CD14-positive monocyte (primary cell): ENCODE measurements at regions not wholly inside any gene's neighbourhood (a gene's known extent, or its start where the extent isn't known, plus 50 kb on each side); places are given as distances from the start of the nearest gene placed in this dataset.

Experiments
- DNase-seq, 3 donors: peaks; one replicate each; pipeline ENCODE4 v3.0.0-alpha.2; 2011 to 2022
- H2AFZ ChIP-seq: 2 replicates; pipeline ENCODE4 v1.6.0; 2012; ENCODE audit warnings: mild to moderate bottlenecking, low read depth, low read length, inconsistent platforms; ENCODE audit not compliant: insufficient read depth, poor library complexity, severe bottlenecking
- H3K27ac ChIP-seq, 2 donors: 1 replicate in 1 of 2; 2 replicates in 1 of 2; pipeline ENCODE4 v1.5.1; 2012 to 2013; ENCODE audit warnings: low read length in 2 of 2, control low read depth in 1 of 2, inconsistent platforms in 1 of 2, low read depth in 1 of 2, mild to moderate bottlenecking in 1 of 2
- H3K27me3 ChIP-seq, 2 donors: one replicate each; pipeline versions ENCODE4 v1.6.0 to v1.6.1; 2011 to 2013; ENCODE audit warnings: low read length in 2 of 2; ENCODE audit not compliant: control insufficient read depth in 2 of 2, insufficient read depth in 2 of 2
- H3K36me3 ChIP-seq, 2 donors: replicated peaks in 1 of 2; 1 replicate in 1 of 2; 2 replicates in 1 of 2; pipeline versions ENCODE4 v1.5.1 to v1.6.1; 2012 to 2013; ENCODE audit warnings: low read length in 2 of 2, control low read depth in 1 of 2, inconsistent platforms in 1 of 2, mild to moderate bottlenecking in 1 of 2; ENCODE audit not compliant: insufficient read depth in 2 of 2, control insufficient read depth in 1 of 2
- H3K4me1 ChIP-seq, 2 donors: 1 replicate in 1 of 2; 2 replicates in 1 of 2; pipeline versions ENCODE4 v1.5.1 to v1.6.1; 2012 to 2013; ENCODE audit warnings: low read length in 2 of 2, control low read depth in 1 of 2, inconsistent platforms in 1 of 2, mild to moderate bottlenecking in 1 of 2, moderate library complexity in 1 of 2; ENCODE audit not compliant: insufficient read depth in 2 of 2, control insufficient read depth in 1 of 2
- H3K4me2 ChIP-seq: replicated peaks from 2 replicates; pipeline ENCODE3; 2012; ENCODE audit warnings: low read length, moderate library complexity, mild to moderate bottlenecking; ENCODE audit not compliant: poor library complexity, severe bottlenecking; ENCODE audit errors: extremely low read depth
- H3K4me3 ChIP-seq, 3 experiments: fragments of 200-600 bp in 1 of 3; sonication (generic) in 1 of 3; replicated peaks in 1 of 3; 1 replicate in 2 of 3; 2 replicates in 1 of 3; pipeline ENCODE4 v1.5.1; 2011 to 2013; ENCODE audit warnings: low read length in 3 of 3, mild to moderate bottlenecking in 3 of 3, control low read depth in 2 of 3, low read depth in 2 of 3, inconsistent platforms in 1 of 3, moderate library complexity in 1 of 3
- H3K79me2 ChIP-seq: 2 replicates; pipeline ENCODE4 v1.6.0; 2012; ENCODE audit warnings: mild to moderate bottlenecking, control low read depth, inconsistent platforms, low read length, moderate library complexity; ENCODE audit not compliant: insufficient read depth
- H3K9ac ChIP-seq: 2 replicates; pipeline ENCODE4 v1.6.0; 2017; ENCODE audit warnings: low read length, mild to moderate bottlenecking; ENCODE audit not compliant: insufficient read depth, poor library complexity, severe bottlenecking
- H3K9me3 ChIP-seq, 2 donors: replicated peaks in 1 of 2; 1 replicate in 1 of 2; 2 replicates in 1 of 2; pipeline versions ENCODE4 v1.5.1 to v1.6.1; 2012 to 2013; ENCODE audit warnings: low read length in 2 of 2, control low read depth in 1 of 2; ENCODE audit not compliant: control insufficient read depth in 1 of 2, insufficient read depth in 1 of 2
- H4K20me1 ChIP-seq: 2 replicates; pipeline ENCODE4 v1.6.0; 2012; ENCODE audit warnings: mild to moderate bottlenecking, low read length, control low read depth, moderate library complexity; ENCODE audit not compliant: insufficient read depth
- H3K27ac Mint-ChIP-seq, 7 donors: one replicate each; pipeline ENCODE4 v1.8.0; 2020; ENCODE audit warnings: mild to moderate bottlenecking in 7 of 7, mixed read lengths in 7 of 7, moderate library complexity in 6 of 7, inconsistent platforms in 2 of 7
- H3K27me3 Mint-ChIP-seq, 3 donors: one replicate each; pipeline ENCODE4 v1.8.0; 2021 to 2022; ENCODE audit warnings: low read depth in 3 of 3, mild to moderate bottlenecking in 3 of 3, mixed read lengths in 3 of 3, moderate library complexity in 3 of 3, inconsistent platforms in 1 of 3
- H3K36me3 Mint-ChIP-seq, 2 donors: one replicate each; pipeline ENCODE4 v1.8.0; 2020; ENCODE audit warnings: mixed read lengths in 2 of 2, inconsistent platforms in 1 of 2, mild to moderate bottlenecking in 1 of 2
- H3K4me1 Mint-ChIP-seq: one replicate; pipeline ENCODE4 v1.8.0; 2020; ENCODE audit warnings: mild to moderate bottlenecking, mixed read lengths
- H3K4me3 Mint-ChIP-seq, 2 donors: one replicate each; pipeline ENCODE4 v1.8.0; 2020; ENCODE audit warnings: mild to moderate bottlenecking in 2 of 2, mixed read lengths in 2 of 2, moderate library complexity in 1 of 2
- H3K9me3 Mint-ChIP-seq, 7 donors: one replicate each; pipeline ENCODE4 v1.8.0; 2020 to 2022; ENCODE audit warnings: mixed read lengths in 7 of 7, mild to moderate bottlenecking in 6 of 7, moderate library complexity in 6 of 7, inconsistent platforms in 2 of 7
- WGBS: methylation state at CpG from one replicate; pipeline ENCODE4 v1.1.5; 2013; ENCODE audit warnings: missing lambda C conversion rate; ENCODE audit not compliant: insufficient coverage; 5-methylcytosine and 5-hydroxymethylcytosine counted together
- intact Hi-C, 2 donors: fragments of 100-400 bp; cut with micrococcal nuclease; formaldehyde crosslinking; loops; one replicate each; pipeline versions ENCODE4 v1.15.0 to v1.15.1; 2023
- TF ChIP-seq, protein P1 (sequence below): fragments of 200-600 bp; IDR thresholded peaks from one replicate; pipeline ENCODE4 v1.8.0; 2022; ENCODE audit warnings: antibody characterized with exemption, mild to moderate bottlenecking

DNA sequence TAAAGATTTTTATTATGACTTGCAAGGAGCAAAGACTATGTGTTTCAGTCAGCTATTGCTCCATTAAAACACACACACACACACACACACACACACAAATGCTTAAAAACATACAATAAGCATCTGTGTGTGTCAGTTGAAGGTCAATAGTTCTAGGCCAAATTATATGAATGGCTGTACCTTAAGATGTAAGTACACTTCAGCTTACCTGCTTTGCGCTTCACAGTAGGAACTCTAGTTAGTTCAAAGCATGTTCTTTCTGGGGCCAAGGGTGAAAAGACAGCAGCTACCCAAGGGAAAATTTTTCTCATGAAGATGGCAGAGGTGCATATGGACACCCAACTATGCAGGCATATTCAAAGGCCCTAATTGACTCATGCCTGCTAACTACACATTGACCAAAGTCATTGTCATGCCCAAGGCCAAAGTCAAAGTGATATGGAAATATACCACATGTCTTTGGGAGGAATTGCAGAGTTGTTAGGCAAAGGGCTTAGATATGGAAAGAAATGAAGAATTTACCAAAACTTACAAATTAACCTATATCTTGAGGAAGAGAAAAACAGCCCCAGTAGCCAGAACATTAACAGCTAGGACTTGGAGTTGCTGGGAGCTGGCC, 61.9 kb upstream of the BTN3A2 start:
- Histone ChIP-seq H3K79me2 (no peaks in the 10 kb centered on the region), H3K27ac (no peak overlapping the region), H3K4me2 (no peak overlapping the region), H3K4me3 (no peak overlapping the region), H3K36me3 (no peaks in the 10 kb centered on the region), H2AFZ (no peak overlapping the region), H3K4me1 (peaks cover 10 to 19% of the 10 kb centered on the region in 2 donors), H4K20me1 (no peaks in the 10 kb centered on the region), H3K27me3 (no peaks in the 10 kb centered on the region), H3K9ac (no peak overlapping the region), H3K9me3 (no peaks in the 10 kb centered on the region)
- Mint-ChIP-seq H3K36me3 (no peaks in the 10 kb centered on the region), H3K4me1 (peaks cover 17% of the 10 kb centered on the region), H3K27me3 (peaks cover 2 to 4% (median 3%) of the 10 kb centered on the region in 3 donors), H3K4me3 (no peak overlapping the region), H3K9me3 (peaks cover 0 to 1% (median 0%) of the 10 kb centered on the region in 7 donors), H3K27ac (peak overlapping the region in 4 of 7 donors; percentile 14 to 99 (median 78))
- WGBS = 100% methylated on average over 1 of the region's 1 CpG
- TF ChIP-seq, protein P1, sequence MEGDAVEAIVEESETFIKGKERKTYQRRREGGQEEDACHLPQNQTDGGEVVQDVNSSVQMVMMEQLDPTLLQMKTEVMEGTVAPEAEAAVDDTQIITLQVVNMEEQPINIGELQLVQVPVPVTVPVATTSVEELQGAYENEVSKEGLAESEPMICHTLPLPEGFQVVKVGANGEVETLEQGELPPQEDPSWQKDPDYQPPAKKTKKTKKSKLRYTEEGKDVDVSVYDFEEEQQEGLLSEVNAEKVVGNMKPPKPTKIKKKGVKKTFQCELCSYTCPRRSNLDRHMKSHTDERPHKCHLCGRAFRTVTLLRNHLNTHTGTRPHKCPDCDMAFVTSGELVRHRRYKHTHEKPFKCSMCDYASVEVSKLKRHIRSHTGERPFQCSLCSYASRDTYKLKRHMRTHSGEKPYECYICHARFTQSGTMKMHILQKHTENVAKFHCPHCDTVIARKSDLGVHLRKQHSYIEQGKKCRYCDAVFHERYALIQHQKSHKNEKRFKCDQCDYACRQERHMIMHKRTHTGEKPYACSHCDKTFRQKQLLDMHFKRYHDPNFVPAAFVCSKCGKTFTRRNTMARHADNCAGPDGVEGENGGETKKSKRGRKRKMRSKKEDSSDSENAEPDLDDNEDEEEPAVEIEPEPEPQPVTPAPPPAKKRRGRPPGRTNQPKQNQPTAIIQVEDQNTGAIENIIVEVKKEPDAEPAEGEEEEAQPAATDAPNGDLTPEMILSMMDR = no peak
- intact Hi-C loops = no loop called here
- no peak for DNase-seq

GRCh38 chr6:26304213-26304796, 60.7 kb upstream of the BTN3A2 start:
- H3K4me1 Mint-ChIP-seq = peaks cover 17% of the 10 kb centered on the region
- H3K36me3 Mint-ChIP-seq = no peaks in the 10 kb centered on the region
- peaks cover 2 to 6% (median 3%) of the 10 kb centered on the region in 3 donors for H3K27me3 Mint-ChIP-seq
- H3K27ac Mint-ChIP-seq = peak overlapping the region; percentile 80 to 99 (median 97)
- Histone ChIP-seq H3K9me3 (no peaks in the 10 kb centered on the region), H3K27ac (peak overlapping the region; percentile 79 to 83), H3K27me3 (no peaks in the 10 kb centered on the region), H3K4me3 (peak overlapping the region; percentile 47 to 93 (median 86)), H3K36me3 (no peaks in the 10 kb centered on the region), H4K20me1 (no peaks in the 10 kb centered on the region), H3K79me2 (no peaks in the 10 kb centered on the region), H2AFZ (peak overlapping the region; percentile 71), H3K4me1 (peaks cover 10 to 19% of the 10 kb centered on the region in 2 donors), H3K9ac (peak overlapping the region; percentile 61), H3K4me2 (peak overlapping the region; percentile 69)
- TF ChIP-seq, protein P1 = no peak
- intact Hi-C loops = no loop called here
- peak overlapping the region; percentile 87 to 89 for H3K4me3 Mint-ChIP-seq
- peaks cover 0 to 1% (median 0%) of the 10 kb centered on the region in 7 donors for H3K9me3 Mint-ChIP-seq
- no peak for DNase-seq
- WGBS = no CpG with 5 or more reads among the region's 3 CpGs
